ENCODE measurements at regions not wholly inside any gene's neighbourhood (a gene's known extent, or its start where the extent isn't known, plus 50 kb on each side); places are given as distances from the start of the nearest gene placed in this dataset.

- H3K36me3 ChIP-seq (ENCODE audit: control insufficient read depth, insufficient read depth, low read length), result no peaks in the 10 kb centered on the region
- no CpG with 5 or more reads among the region's 9 CpGs for WGBS (ENCODE audit: insufficient coverage)
- DNase-seq, result no peak
- peaks cover 56% of the 10 kb centered on the region for H3K27me3 ChIP-seq (ENCODE audit: control insufficient read depth, insufficient read depth, low read length)
- no peaks in the 10 kb centered on the region for H3K9me3 ChIP-seq (replicated peaks; ENCODE audit: control insufficient read depth, low read depth, low read length)
- peaks cover 31% of the 10 kb centered on the region for H3K4me1 ChIP-seq (ENCODE audit: control insufficient read depth, insufficient read depth, low read length)
- no peak overlapping the region for H3K4me3 ChIP-seq (ENCODE audit: low read length)
- no peak overlapping the region for H3K27ac ChIP-seq (ENCODE audit: low read length)
Measured at GRCh38 chr6:41441598-41442351, 104.4 kb upstream of the FOXP4 start.

- peaks cover 31% of the 10 kb centered on the region for H3K4me1 ChIP-seq (ENCODE audit: control insufficient read depth, insufficient read depth, low read length)
- no peak overlapping the region for H3K27ac ChIP-seq (ENCODE audit: low read length)
- no CpG with 5 or more reads among the region's 2 CpGs for WGBS (ENCODE audit: insufficient coverage)
- no peak overlapping the region for H3K4me3 ChIP-seq (ENCODE audit: low read length)
- peaks cover 56% of the 10 kb centered on the region for H3K27me3 ChIP-seq (ENCODE audit: control insufficient read depth, insufficient read depth, low read length)
- no peaks in the 10 kb centered on the region for H3K9me3 ChIP-seq (replicated peaks; ENCODE audit: control insufficient read depth, low read depth, low read length)
- H3K36me3 ChIP-seq (ENCODE audit: control insufficient read depth, insufficient read depth, low read length), result no peaks in the 10 kb centered on the region
- DNase-seq, result no peak
Measured at GRCh38 chr6:41442352-41442672, 103.9 kb upstream of the FOXP4 start.

GRCh38 chr6:41442800-41443501 lies 103.2 kb upstream of the FOXP4 start:
- Histone ChIP-seq H3K27me3 (ENCODE audit: control insufficient read depth, insufficient read depth, low read length) (peaks cover 54% of the 10 kb centered on the region), H3K27ac (ENCODE audit: low read length) (peak overlapping the region; percentile 93), H3K36me3 (ENCODE audit: control insufficient read depth, insufficient read depth, low read length) (no peaks in the 10 kb centered on the region), H3K9me3 (replicated peaks; ENCODE audit: control insufficient read depth, low read depth, low read length) (no peaks in the 10 kb centered on the region), H3K4me1 (ENCODE audit: control insufficient read depth, insufficient read depth, low read length) (peaks cover 31% of the 10 kb centered on the region), H3K4me3 (ENCODE audit: low read length) (peak overlapping the region; percentile 3)
- WGBS (ENCODE audit: insufficient coverage), result under 1% methylated on average over 14 of the region's 42 CpGs
- DNase-seq, result peak; percentile 96

- 27% methylated on average over 6 of the region's 15 CpGs for WGBS (ENCODE audit: insufficient coverage)
- H3K4me3 ChIP-seq (ENCODE audit: low read length), result no peak overlapping the region
- H3K36me3 ChIP-seq (ENCODE audit: control insufficient read depth, insufficient read depth, low read length), result no peaks in the 10 kb centered on the region
- peaks cover 47% of the 10 kb centered on the region for H3K27me3 ChIP-seq (ENCODE audit: control insufficient read depth, insufficient read depth, low read length)
- peak; percentile 93 for DNase-seq
- peaks cover 29% of the 10 kb centered on the region for H3K4me1 ChIP-seq (ENCODE audit: control insufficient read depth, insufficient read depth, low read length)
- no peaks in the 10 kb centered on the region for H3K9me3 ChIP-seq (replicated peaks; ENCODE audit: control insufficient read depth, low read depth, low read length)
- H3K27ac ChIP-seq (ENCODE audit: low read length), result peak overlapping the region; percentile 93
Measured at GRCh38 chr6:41443616-41444525, 102.3 kb upstream of the FOXP4 start.

GRCh38 chr6:41445261-41445660 lies 100.9 kb upstream of the FOXP4 start:
- no peaks in the 10 kb centered on the region for H3K36me3 ChIP-seq (ENCODE audit: control insufficient read depth, insufficient read depth, low read length)
- H3K9me3 ChIP-seq (replicated peaks; ENCODE audit: control insufficient read depth, low read depth, low read length), result no peaks in the 10 kb centered on the region
- DNase-seq, result no peak
- H3K4me1 ChIP-seq (ENCODE audit: control insufficient read depth, insufficient read depth, low read length), result peaks cover 35% of the 10 kb centered on the region
- H3K4me3 ChIP-seq (ENCODE audit: low read length), result no peak overlapping the region
- WGBS (ENCODE audit: insufficient coverage), result 72% methylated on average over 3 of the region's 11 CpGs
- peaks cover 35% of the 10 kb centered on the region for H3K27me3 ChIP-seq (ENCODE audit: control insufficient read depth, insufficient read depth, low read length)
- H3K27ac ChIP-seq (ENCODE audit: low read length), result no peak overlapping the region

GRCh38 chr6:41446132-41446531 lies 100.0 kb upstream of the FOXP4 start:
- H3K36me3 ChIP-seq (ENCODE audit: control insufficient read depth, insufficient read depth, low read length), result no peaks in the 10 kb centered on the region
- H3K4me1 ChIP-seq (ENCODE audit: control insufficient read depth, insufficient read depth, low read length), result peaks cover 44% of the 10 kb centered on the region
- no peak for DNase-seq
- peaks cover 30% of the 10 kb centered on the region for H3K27me3 ChIP-seq (ENCODE audit: control insufficient read depth, insufficient read depth, low read length)
- H3K9me3 ChIP-seq (replicated peaks; ENCODE audit: control insufficient read depth, low read depth, low read length), result no peaks in the 10 kb centered on the region
- H3K4me3 ChIP-seq (ENCODE audit: low read length), result no peak overlapping the region
- WGBS (ENCODE audit: insufficient coverage), result 81% methylated on average over 3 of the region's 4 CpGs
- no peak overlapping the region for H3K27ac ChIP-seq (ENCODE audit: low read length)

- DNase-seq, result no peak
- no peak overlapping the region for H3K27ac ChIP-seq (ENCODE audit: low read length)
- H3K4me1 ChIP-seq (ENCODE audit: control insufficient read depth, insufficient read depth, low read length), result peaks cover 49% of the 10 kb centered on the region
- H3K36me3 ChIP-seq (ENCODE audit: control insufficient read depth, insufficient read depth, low read length), result no peaks in the 10 kb centered on the region
- no CpG with 5 or more reads among the region's 8 CpGs for WGBS (ENCODE audit: insufficient coverage)
- H3K9me3 ChIP-seq (replicated peaks; ENCODE audit: control insufficient read depth, low read depth, low read length), result no peaks in the 10 kb centered on the region
- peaks cover 22% of the 10 kb centered on the region for H3K27me3 ChIP-seq (ENCODE audit: control insufficient read depth, insufficient read depth, low read length)
- no peak overlapping the region for H3K4me3 ChIP-seq (ENCODE audit: low read length)
Measured at GRCh38 chr6:41446907-41447545, 99.2 kb upstream of the FOXP4 start.

- Histone ChIP-seq H3K4me1 (ENCODE audit: control insufficient read depth, insufficient read depth, low read length) (peaks cover 48% of the 10 kb centered on the region), H3K27ac (ENCODE audit: low read length) (no peak overlapping the region), H3K36me3 (ENCODE audit: control insufficient read depth, insufficient read depth, low read length) (no peaks in the 10 kb centered on the region), H3K4me3 (ENCODE audit: low read length) (no peak overlapping the region), H3K9me3 (replicated peaks; ENCODE audit: control insufficient read depth, low read depth, low read length) (no peaks in the 10 kb centered on the region), H3K27me3 (ENCODE audit: control insufficient read depth, insufficient read depth, low read length) (peaks cover 14% of the 10 kb centered on the region)
- no peak for DNase-seq
- WGBS (ENCODE audit: insufficient coverage), result no CpG with 5 or more reads among the region's 1 CpG
Measured at GRCh38 chr6:41448256-41448655, 97.9 kb upstream of the FOXP4 start.

GRCh38 chr6:41449399-41450245 lies 96.6 kb upstream of the FOXP4 start:
- H3K27me3 ChIP-seq (ENCODE audit: control insufficient read depth, insufficient read depth, low read length), result peaks cover 14% of the 10 kb centered on the region
- 57% methylated on average over 6 of the region's 8 CpGs for WGBS (ENCODE audit: insufficient coverage)
- H3K9me3 ChIP-seq (replicated peaks; ENCODE audit: control insufficient read depth, low read depth, low read length), result no peaks in the 10 kb centered on the region
- H3K27ac ChIP-seq (ENCODE audit: low read length), result peak overlapping the region; percentile 57
- peaks cover 47% of the 10 kb centered on the region for H3K4me1 ChIP-seq (ENCODE audit: control insufficient read depth, insufficient read depth, low read length)
- H3K4me3 ChIP-seq (ENCODE audit: low read length), result no peak overlapping the region
- DNase-seq, result peak; percentile 61
- H3K36me3 ChIP-seq (ENCODE audit: control insufficient read depth, insufficient read depth, low read length), result no peaks in the 10 kb centered on the region
